ENCODE measurements at regions not wholly inside any gene's neighbourhood (a gene's known extent, or its start where the extent isn't known, plus 50 kb on each side); places are given as distances from the start of the nearest gene placed in this dataset.

- 9% methylated on average over 4 of the region's 4 CpGs for WGBS (ENCODE audit: missing lambda C conversion rate)
- POLR2A ChIA-PET = no interaction called here
These were observed 749.7 kb upstream of the SOX11 start for GRCh38 chr2:4942441-4942840.

GRCh38 chr2:4947911-4948310 lies 744.3 kb upstream of the SOX11 start:
- no peak overlapping the region for H3K4me3 ChIP-seq
- FAIRE-seq (no peak), ATAC-seq (no peak), DNase-seq (ENCODE audit: low read depth in 1 of 2, low spot score in 1 of 2) (no peak)
- ChIA-PET CTCF (no interaction called here), POLR2A (no interaction called here)
- no peak overlapping the region for H3K27ac ChIP-seq
- no peak overlapping the region for H3K4me2 ChIP-seq
- no peaks in the 10 kb centered on the region for H3K4me1 ChIP-seq
- WGBS (ENCODE audit: missing lambda C conversion rate) = 2% methylated on average over 2 of the region's 2 CpGs
- peaks cover 20% of the 10 kb centered on the region; the same call in 2 of the 3 replicates for H3K9me3 ChIP-seq
- TF ChIP-seq JUN (IDR thresholded peaks at IDR 0.05) = no peak
- no peak for TF ChIP-seq HOXA7 (CRISPR knock-in tag; IDR thresholded peaks at IDR 0.05)
- no peak for TF ChIP-seq CHD4 (IDR thresholded peaks at IDR 0.05; ENCODE audit: borderline replicate concordance)
- no peak for TF ChIP-seq TP53 (CRISPR knock-in tag; IDR thresholded peaks at IDR 0.05)
- no peak for TF ChIP-seq MAFK (IDR thresholded peaks at IDR 0.05; ENCODE audit: partially characterized antibody)
- no peak for TF ChIP-seq SREBF2 (IDR thresholded peaks at IDR 0.05)
- TF ChIP-seq RCOR1 (IDR thresholded peaks at IDR 0.05; ENCODE audit: low read depth, low read length) = no peak
- TF ChIP-seq PBX3 (IDR thresholded peaks at IDR 0.05) = no peak
- TF ChIP-seq HOXB13 (CRISPR knock-in tag; IDR thresholded peaks at IDR 0.05; ENCODE audit: low read depth) = no peak
- no peak for TF ChIP-seq CTCF (IDR thresholded peaks at IDR 0.05)
- TF ChIP-seq CBX8 (IDR thresholded peaks at IDR 0.05) = no peak
- no peak for TF ChIP-seq JUNB (IDR thresholded peaks at IDR 0.05)
- TF ChIP-seq ZFP36 (IDR thresholded peaks at IDR 0.05; ENCODE audit: borderline replicate concordance, partially characterized antibody) = no peak
- TF ChIP-seq HMGXB4 (CRISPR knock-in tag; IDR thresholded peaks at IDR 0.05; ENCODE audit: borderline replicate concordance) = no peak
- no peak for TF ChIP-seq MYC (IDR thresholded peaks at IDR 0.05; ENCODE audit: borderline replicate concordance, low read length)
- TF ChIP-seq BCL3 (IDR thresholded peaks at IDR 0.05) = no peak
- TF ChIP-seq HDAC2 (IDR thresholded peaks at IDR 0.05) = no peak

More at GRCh38 chr2:4942441-4942840, 749.7 kb upstream of the SOX11 start:
- Histone ChIP-seq H3K4me1 (no peaks in the 10 kb centered on the region), H3K4me3 (no peak overlapping the region), H3K9me3 (peaks cover 12% of the 10 kb centered on the region; the same call in 2 of the 3 replicates), H3K27ac (no peak overlapping the region), H3K4me2 (no peak overlapping the region)
- ATAC-seq (no peak), DNase-seq (ENCODE audit: low read depth in 1 of 2, low spot score in 1 of 2) (no peak), FAIRE-seq (no peak)
- CTCF ChIA-PET = no interaction called here
- TF ChIP-seq E2F6 (IDR thresholded peaks at IDR 0.05; ENCODE audit: borderline replicate concordance, low read depth) (no peak), ZNF302 (CRISPR knock-in tag; IDR thresholded peaks at IDR 0.05) (no peak)
